ENCODE measurements at regions not wholly inside any gene's neighbourhood (a gene's known extent, or its start where the extent isn't known, plus 50 kb on each side); places are given as distances from the start of the nearest gene placed in this dataset.
A peak's percentile ranks its signal among the peaks of the same experiment; 100 is the strongest.

DNA sequence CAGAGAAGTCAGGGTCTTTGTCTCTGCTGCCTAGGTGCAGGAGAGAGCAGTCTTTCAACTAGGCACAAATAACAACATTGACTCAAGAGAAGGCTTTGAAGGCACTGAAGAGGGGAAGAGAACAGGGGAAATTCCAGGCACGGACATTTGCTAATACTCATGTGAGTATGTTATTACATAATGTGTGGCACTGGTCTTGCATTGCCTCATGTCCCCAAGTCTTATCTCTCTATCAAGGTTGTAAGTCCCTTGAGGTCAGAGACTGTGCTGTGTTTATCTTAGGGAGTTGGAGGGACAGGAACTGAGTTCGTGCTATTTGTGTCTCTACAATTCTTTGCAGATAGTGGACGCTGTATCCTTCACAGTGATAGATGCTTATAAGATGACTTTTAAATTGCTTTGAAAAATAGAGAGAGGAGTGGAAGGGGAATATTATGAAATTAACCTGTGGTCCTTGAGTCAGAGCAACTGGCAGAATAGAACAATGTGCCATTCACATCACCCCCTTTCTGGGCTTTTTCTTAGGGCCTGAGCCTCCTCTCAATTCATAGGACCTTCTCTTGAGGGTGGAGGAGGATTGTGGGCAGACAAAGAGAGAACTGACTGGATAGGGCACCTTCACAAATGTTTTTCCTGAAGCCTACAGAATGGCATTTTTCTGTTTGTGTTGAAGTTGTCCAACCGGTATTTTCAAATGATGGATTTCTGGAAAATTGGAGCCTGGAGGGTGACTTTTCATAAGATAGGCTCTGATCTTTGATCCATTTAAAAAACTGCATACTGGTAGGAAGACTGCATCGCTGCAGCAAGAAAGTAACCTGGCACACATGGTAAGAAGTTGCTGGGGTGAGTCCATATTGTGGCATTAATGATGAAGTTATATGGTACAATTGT, 96.6 kb upstream of the CXCR4 start:
- no peak overlapping the region for H3K4me2 ChIP-seq (ENCODE audit: control insufficient read depth, insufficient read depth)
- intact Hi-C loops (cut with micrococcal nuclease; ENCODE audit: unreplicated experiment) = loop anchor here (5.0 kb wide), 1 partner anchor 97 kb away; the partner anchor contains the start of gene CXCR4
- TF ChIP-seq, protein P1, sequence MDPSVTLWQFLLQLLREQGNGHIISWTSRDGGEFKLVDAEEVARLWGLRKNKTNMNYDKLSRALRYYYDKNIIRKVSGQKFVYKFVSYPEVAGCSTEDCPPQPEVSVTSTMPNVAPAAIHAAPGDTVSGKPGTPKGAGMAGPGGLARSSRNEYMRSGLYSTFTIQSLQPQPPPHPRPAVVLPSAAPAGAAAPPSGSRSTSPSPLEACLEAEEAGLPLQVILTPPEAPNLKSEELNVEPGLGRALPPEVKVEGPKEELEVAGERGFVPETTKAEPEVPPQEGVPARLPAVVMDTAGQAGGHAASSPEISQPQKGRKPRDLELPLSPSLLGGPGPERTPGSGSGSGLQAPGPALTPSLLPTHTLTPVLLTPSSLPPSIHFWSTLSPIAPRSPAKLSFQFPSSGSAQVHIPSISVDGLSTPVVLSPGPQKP (IDR thresholded peaks at IDR 0.05; ENCODE audit: low read depth, low read length) = no peak
- TF ChIP-seq SREBF2 (IDR thresholded peaks at IDR 0.05; ENCODE audit: low read length) = no peak
- TF ChIP-seq, protein P2, sequence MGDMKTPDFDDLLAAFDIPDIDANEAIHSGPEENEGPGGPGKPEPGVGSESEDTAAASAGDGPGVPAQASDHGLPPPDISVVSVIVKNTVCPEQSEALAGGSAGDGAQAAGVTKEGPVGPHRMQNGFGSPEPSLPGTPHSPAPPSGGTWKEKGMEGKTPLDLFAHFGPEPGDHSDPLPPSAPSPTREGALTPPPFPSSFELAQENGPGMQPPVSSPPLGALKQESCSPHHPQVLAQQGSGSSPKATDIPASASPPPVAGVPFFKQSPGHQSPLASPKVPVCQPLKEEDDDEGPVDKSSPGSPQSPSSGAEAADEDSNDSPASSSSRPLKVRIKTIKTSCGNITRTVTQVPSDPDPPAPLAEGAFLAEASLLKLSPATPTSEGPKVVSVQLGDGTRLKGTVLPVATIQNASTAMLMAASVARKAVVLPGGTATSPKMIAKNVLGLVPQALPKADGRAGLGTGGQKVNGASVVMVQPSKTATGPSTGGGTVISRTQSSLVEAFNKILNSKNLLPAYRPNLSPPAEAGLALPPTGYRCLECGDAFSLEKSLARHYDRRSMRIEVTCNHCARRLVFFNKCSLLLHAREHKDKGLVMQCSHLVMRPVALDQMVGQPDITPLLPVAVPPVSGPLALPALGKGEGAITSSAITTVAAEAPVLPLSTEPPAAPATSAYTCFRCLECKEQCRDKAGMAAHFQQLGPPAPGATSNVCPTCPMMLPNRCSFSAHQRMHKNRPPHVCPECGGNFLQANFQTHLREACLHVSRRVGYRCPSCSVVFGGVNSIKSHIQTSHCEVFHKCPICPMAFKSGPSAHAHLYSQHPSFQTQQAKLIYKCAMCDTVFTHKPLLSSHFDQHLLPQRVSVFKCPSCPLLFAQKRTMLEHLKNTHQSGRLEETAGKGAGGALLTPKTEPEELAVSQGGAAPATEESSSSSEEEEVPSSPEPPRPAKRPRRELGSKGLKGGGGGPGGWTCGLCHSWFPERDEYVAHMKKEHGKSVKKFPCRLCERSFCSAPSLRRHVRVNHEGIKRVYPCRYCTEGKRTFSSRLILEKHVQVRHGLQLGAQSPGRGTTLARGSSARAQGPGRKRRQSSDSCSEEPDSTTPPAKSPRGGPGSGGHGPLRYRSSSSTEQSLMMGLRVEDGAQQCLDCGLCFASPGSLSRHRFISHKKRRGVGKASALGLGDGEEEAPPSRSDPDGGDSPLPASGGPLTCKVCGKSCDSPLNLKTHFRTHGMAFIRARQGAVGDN (IDR thresholded peaks at IDR 0.05) = peak; percentile 53
- no peak for TF ChIP-seq STAT3 (IDR thresholded peaks at IDR 0.05; ENCODE audit: low read depth, low read length)
- TF ChIP-seq SRF (IDR thresholded peaks at IDR 0.05; ENCODE audit: low read depth in 2 of 2, low read length in 2 of 2) = no peak
- no peak for TF ChIP-seq RCOR1 (conservative IDR thresholded peaks at IDR 0.05; ENCODE audit: low read depth, low read length)
- peak in 1 of 2 experiments; percentile 24; a peak in 1 of 4 replicates for TF ChIP-seq IKZF2 (IDR thresholded peaks at IDR 0.05)
- no peak for TF ChIP-seq MYC (IDR thresholded peaks at IDR 0.05; ENCODE audit: insufficient read depth, insufficient read length, insufficient replicate concordance, low read length, severe bottlenecking)
- TF ChIP-seq, protein P3, sequence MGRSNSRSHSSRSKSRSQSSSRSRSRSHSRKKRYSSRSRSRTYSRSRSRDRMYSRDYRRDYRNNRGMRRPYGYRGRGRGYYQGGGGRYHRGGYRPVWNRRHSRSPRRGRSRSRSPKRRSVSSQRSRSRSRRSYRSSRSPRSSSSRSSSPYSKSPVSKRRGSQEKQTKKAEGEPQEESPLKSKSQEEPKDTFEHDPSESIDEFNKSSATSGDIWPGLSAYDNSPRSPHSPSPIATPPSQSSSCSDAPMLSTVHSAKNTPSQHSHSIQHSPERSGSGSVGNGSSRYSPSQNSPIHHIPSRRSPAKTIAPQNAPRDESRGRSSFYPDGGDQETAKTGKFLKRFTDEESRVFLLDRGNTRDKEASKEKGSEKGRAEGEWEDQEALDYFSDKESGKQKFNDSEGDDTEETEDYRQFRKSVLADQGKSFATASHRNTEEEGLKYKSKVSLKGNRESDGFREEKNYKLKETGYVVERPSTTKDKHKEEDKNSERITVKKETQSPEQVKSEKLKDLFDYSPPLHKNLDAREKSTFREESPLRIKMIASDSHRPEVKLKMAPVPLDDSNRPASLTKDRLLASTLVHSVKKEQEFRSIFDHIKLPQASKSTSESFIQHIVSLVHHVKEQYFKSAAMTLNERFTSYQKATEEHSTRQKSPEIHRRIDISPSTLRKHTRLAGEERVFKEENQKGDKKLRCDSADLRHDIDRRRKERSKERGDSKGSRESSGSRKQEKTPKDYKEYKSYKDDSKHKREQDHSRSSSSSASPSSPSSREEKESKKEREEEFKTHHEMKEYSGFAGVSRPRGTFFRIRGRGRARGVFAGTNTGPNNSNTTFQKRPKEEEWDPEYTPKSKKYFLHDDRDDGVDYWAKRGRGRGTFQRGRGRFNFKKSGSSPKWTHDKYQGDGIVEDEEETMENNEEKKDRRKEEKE (IDR thresholded peaks at IDR 0.05) = no peak
- no peak for TF ChIP-seq MEF2A (IDR thresholded peaks at IDR 0.05; ENCODE audit: insufficient read depth, low read depth, low read length)
- no peak for TF ChIP-seq SMAD1 (IDR thresholded peaks at IDR 0.05; ENCODE audit: low read depth, partially characterized antibody)
- 0 out of 2 replicates have a peak, but pooled peaks have one; percentile 54 for TF ChIP-seq CREB1 (IDR thresholded peaks at IDR 0.05; ENCODE audit: low read depth)
- TF ChIP-seq CHD2 (IDR thresholded peaks at IDR 0.05; ENCODE audit: borderline replicate concordance, low read depth, low read length) = no peak
- TF ChIP-seq PML (IDR thresholded peaks at IDR 0.05; ENCODE audit: low read length) = no peak
- no peak for TF ChIP-seq SMARCA5 (IDR thresholded peaks at IDR 0.05)

More for the DNA sequence above, 96.6 kb upstream of the CXCR4 start:
- 62% methylated on average over 5 of the region's 5 CpGs for WGBS (ENCODE audit: insufficient coverage, insufficient replicate concordance, low lambda C conversion rate, missing lambda C conversion rate)
- Histone ChIP-seq H3K9me3 (replicated peaks; ENCODE audit: control insufficient read depth, insufficient read depth, low read length) (peaks cover 2% of the 10 kb centered on the region; the same call in 2 of the 3 replicates), H3K27me3 (replicated peaks in 1 of 2; ENCODE audit: control insufficient read depth in 2 of 2, insufficient read depth in 2 of 2, low read length in 1 of 2) (peaks cover 0 to 9% of the 10 kb centered on the region in 2 experiments; a peak in 1 of 4 replicates), H2AFZ (ENCODE audit: control insufficient read depth, low read depth, low read length) (no peak overlapping the region), H4K20me1 (ENCODE audit: control insufficient read depth, insufficient read depth) (no peaks in the 10 kb centered on the region), H3K4me1 (ENCODE audit: control insufficient read depth, insufficient read depth, low read length) (no peaks in the 10 kb centered on the region), H3K27ac (ENCODE audit: control insufficient read depth, insufficient read depth) (no peak overlapping the region), H3K79me2 (ENCODE audit: control insufficient read depth, insufficient read depth, low read length) (no peaks in the 10 kb centered on the region), H3K36me3 (ENCODE audit: control insufficient read depth in 2 of 2, insufficient read depth in 2 of 2, low read length in 1 of 2) (no peaks in the 10 kb centered on the region), H3K4me3 (no peak overlapping the region), H3K9ac (ENCODE audit: control insufficient read depth, insufficient read depth, low read length) (no peak overlapping the region)
- CTCF ChIA-PET = interaction anchor here (1.5 to 3.7 kb wide), 5 partner anchors 24 to 84 kb away, joined by 4 to 16 read pairs (median 8); no protein-coding TSS in a partner anchor
- FAIRE-seq (no peak), ATAC-seq (peak; percentile 67), DNase-seq (ENCODE audit: low read depth, low spot score) (no peak)
- in situ Hi-C loops (cut with MboI) = no loop called here
- POLR2A ChIA-PET = interaction anchor here (0.7 to 7.8 kb wide), 4 partner anchors 12 to 40 kb away, joined by 3 to 56 read pairs (median 7); no protein-coding TSS in a partner anchor
- TSS peak; percentile 64 for BruUV-seq (replicated peaks)
- SMC1A ChIA-PET (ENCODE audit: uncharacterized antibody, unreplicated experiment) = interaction anchor here (1.0 to 10.8 kb wide), 15 partner anchors 7 to 168 kb away, joined by 3 to 202 read pairs (median 29); no protein-coding TSS in a partner anchor
- RAD21 ChIA-PET (ENCODE audit: unreplicated experiment) = interaction anchor here (0.9 to 5.5 kb wide), 13 partner anchors 8 to 301 kb away, joined by 3 to 73 read pairs (median 6); no protein-coding TSS in a partner anchor

Data from GM12878 (cell line).